ENCODE measurements at regions not wholly inside any gene's neighbourhood (a gene's known extent, or its start where the extent isn't known, plus 50 kb on each side); places are given as distances from the start of the nearest gene placed in this dataset.

DNA sequence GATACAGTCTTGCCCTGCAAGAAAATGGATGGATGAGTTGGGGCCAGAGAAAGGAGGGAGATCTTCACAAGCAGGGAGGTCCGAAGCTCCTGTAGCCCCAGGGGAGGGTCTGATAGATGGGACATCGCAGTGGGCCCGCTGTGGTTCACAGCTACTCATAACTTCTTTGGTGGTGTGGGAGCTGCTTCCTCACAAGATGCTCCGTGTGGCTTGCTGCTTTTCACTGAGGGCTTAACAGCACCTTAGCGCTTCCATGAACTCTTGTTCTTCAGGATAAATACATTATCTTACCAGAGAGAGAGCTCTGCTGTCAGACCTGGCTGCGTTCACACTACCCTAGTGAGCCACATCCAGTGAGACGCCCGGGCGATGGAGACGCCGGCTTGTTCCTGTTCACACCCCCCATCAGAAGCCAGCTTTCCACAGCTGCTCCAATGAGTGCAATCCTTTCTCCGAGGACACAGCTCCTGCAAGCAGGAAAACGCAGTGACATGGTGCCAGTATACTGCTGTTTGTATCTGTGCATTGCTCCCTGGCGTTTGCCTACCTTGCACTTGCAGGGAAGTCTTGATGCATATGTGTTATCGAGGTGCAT is 599.8 kb downstream of the AJAP1 start:
- no peak for TF ChIP-seq CTCF (IDR thresholded peaks at IDR 0.05)
- TF ChIP-seq POLR2A (IDR thresholded peaks at IDR 0.05) = no peak

All from body of pancreas (tissue), 4 donors.